Choroid plexus epithelial cell (primary cell): ENCODE measurements at regions not wholly inside any gene's neighbourhood (a gene's known extent, or its start where the extent isn't known, plus 50 kb on each side); places are given as distances from the start of the nearest gene placed in this dataset.
"Not testable (repeated sequence)": the region's sequence is repeated elsewhere in the genome, so short reads cannot be mapped to it uniquely, and the experiment has no call there.

ENCODE experiments used
- DNase-seq: peaks from one replicate; pipeline ENCODE4 v3.0.0-alpha.2; 2010; ENCODE audit warnings: low read depth
- H3K4me3 ChIP-seq: 2 replicates; pipeline ENCODE4 v1.5.1; 2011; ENCODE audit warnings: low read depth, mild to moderate bottlenecking, control low read depth, low read length, moderate library complexity
- CTCF ChIP-seq: conservative IDR thresholded peaks from 2 replicates; pipeline ENCODE4 v1.5.1; 2011; ENCODE audit warnings: low read depth, mild to moderate bottlenecking, control low read depth, inconsistent platforms, low read length, moderate library complexity

- no peak overlapping the region for H3K4me3 ChIP-seq
- DNase-seq, result no peak
- no peak for TF ChIP-seq CTCF
Observed at GRCh38 chr10:114872519-114873087, 51.0 kb downstream of the FHIP2A start.

- peak; percentile 56 for TF ChIP-seq CTCF
- H3K4me3 ChIP-seq, result no peak overlapping the region
- DNase-seq, result peak; percentile 84
Observed at GRCh38 chr10:114874827-114875411, 53.3 kb downstream of the FHIP2A start.

DNA sequence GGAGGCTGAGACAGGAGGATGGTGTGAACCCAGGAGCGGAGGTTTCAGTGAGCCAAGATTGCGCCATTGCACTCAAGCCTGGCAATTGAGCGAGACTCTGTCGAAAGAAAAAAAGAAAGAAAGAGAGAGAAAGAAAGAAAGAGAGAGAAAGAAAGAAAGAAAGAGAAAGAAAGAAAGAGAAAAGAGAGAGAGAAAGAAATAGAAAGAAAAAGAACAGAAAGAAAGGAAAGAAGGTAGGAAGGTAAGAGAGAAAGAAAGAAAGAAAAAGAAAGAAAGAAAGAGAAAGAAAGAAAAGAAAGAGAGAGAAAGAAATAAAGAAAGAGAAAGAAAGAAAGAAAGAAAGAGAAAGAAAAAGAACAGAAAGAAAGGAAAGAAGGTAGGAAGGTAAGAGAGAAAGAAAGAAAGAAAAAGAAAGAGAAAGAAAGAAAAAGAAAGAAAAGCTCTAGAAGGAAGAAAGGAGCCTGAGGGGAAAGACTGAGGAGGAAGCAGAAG lies 54.1 kb downstream of the FHIP2A start:
- DNase-seq, H3K4me3 ChIP-seq: not testable (repeated sequence)

DNA sequence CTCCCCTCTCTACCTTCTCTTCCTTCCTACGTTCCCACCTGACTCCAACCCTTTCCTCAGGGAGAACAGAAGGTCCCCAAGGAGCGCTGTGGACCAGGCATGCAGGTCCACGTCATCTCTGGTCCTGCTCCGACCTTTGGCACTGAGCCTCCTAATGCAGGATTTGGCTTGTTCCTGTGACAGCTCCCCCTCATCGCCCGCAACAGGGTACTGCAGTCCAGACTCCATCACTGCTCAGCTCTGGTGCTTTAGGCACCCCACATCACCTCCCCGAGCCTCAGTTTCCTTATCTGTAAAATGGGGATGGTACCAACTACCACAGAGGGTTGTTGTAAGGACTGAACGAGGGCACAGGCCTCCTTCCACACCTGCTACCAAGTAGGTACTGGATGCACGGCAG lies 54.6 kb downstream of the FHIP2A start:
- DNase-seq, result no peak
- TF ChIP-seq CTCF, result no peak
- no peak overlapping the region for H3K4me3 ChIP-seq

DNA sequence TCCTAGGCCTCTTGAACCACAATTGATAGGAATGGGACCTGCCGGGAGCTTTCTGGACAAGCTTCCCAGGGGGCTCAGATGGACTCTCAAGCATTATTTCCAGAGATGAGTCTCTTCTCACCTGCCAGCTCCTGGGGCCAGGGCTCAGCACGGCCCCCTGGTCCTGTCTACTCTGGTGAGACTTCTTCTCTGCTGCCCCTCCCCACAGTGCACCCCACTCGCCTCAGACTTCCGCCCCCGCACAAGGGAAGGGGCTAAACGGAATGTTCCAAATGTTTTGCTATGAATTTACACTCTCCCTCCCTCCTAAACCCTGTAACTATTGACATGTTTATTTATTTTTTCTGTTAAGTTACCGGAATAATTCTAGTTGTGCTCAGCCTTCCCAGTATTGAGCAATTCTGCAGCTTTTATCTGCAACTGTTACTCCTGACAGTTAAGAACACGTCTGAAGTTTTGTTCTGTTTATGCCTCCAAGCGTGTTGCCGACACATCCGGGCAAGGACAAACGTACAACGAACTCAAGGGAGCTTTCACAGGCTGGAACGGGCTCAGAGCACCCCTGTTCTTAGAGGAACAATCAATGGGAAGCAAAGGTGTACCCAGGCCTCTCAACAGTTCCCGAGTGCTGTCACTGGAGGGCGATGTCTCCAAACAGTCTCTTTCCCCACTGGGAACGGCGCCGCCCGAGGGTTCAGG lies 55.2 kb downstream of the FHIP2A start:
- H3K4me3 ChIP-seq, result no peak overlapping the region
- TF ChIP-seq CTCF, result peak; percentile 94
- DNase-seq, result peak; percentile 82

DNA sequence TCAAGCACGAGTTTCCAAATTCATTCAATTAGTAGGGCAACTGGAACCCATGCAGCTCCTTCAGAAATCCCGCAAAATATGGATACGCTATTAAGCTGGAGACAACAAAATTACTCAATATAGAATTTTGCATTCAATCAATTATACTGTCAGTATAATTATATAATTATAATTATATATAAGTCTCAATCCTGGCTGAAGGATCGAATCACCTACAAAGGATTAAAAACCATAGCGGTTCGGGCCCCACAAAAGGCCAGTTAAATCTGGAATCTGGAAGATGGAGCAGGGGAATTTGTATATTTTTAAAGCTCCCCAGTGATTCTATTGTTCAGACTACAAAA lies 55.7 kb downstream of the FHIP2A start:
- no peak overlapping the region for H3K4me3 ChIP-seq
- no peak for DNase-seq
- TF ChIP-seq CTCF, result no peak

DNA sequence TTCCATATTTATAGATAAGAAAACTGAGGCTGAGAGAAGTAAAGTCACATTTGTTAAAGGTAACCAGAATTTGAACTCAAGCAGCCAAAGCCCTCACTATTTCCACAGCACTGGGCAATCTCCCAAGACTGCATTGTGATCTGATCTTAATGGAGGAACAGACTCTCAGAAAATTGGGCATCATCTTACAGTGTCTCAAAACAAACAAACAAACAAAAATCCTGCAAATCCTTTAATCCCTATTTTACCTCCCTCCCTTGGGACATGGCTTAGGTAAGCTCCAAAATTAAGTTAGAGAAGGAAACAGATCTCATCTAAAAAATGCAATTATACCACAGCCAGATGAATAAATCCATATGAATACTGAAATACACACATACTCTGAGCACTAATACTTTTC lies 57.5 kb downstream of the FHIP2A start:
- H3K4me3 ChIP-seq, result no peak overlapping the region
- no peak for TF ChIP-seq CTCF
- peak; percentile 61 for DNase-seq
